GM12878 (cell line): ENCODE measurements at regions not wholly inside any gene's neighbourhood (a gene's known extent, or its start where the extent isn't known, plus 50 kb on each side); places are given as distances from the start of the nearest gene placed in this dataset.

Source experiments
- ATAC-seq: fragments of 200-7000 bp; cut with Tn5 transposase; 3 replicates; pipeline ENCODE4 v1.9.1; 2020; ENCODE audit warnings: mild to moderate bottlenecking, moderate library complexity
- BruUV-seq: library from RNA; stranded (reverse); fragments of 400-500 nt; replicated peaks from 2 replicates; lab custom pipeline; 2021; lab: Mats Ljungman, UMichigan
- CTCF ChIA-PET: fragments of 300-600 bp; sonication (Branson Sonifier 250); formaldehyde crosslinking; extraction: SDS; loops from one replicate; lab custom pipeline; 2021; ENCODE audit warnings: inconsistent platforms; lab: Yijun Ruan, JAX
- POLR2A ChIA-PET: fragments of 350-600 bp; formaldehyde crosslinking; extraction: SDS; loops from one replicate; lab custom pipeline; 2021; ENCODE audit warnings: inconsistent platforms; lab: Charles Lee
- RAD21 ChIA-PET: fragments of 300-600 bp; sonication (Branson Sonifier 250); formaldehyde crosslinking; loops from one replicate; lab custom pipeline; 2023; ENCODE audit warnings: antibody characterized with exemption; ENCODE audit not compliant: unreplicated experiment; lab: Charles Lee
- SMC1A ChIA-PET: fragments of 300-600 bp; sonication (Branson Sonifier 250); formaldehyde crosslinking; loops from one replicate; lab custom pipeline; 2023; ENCODE audit not compliant: unreplicated experiment, uncharacterized antibody; lab: Charles Lee
- DNase-seq: peaks from one replicate; pipeline ENCODE4 v3.0.0-alpha.2; 2011; ENCODE audit warnings: low read depth, low spot score
- FAIRE-seq: peaks from 3 replicates; lab custom pipeline; 2011; peaks lifted over from hg19 to GRCh38; lab: Jason Lieb, UNC
- H2AFZ ChIP-seq: 2 replicates; pipeline ENCODE4 v1.6.0; 2011; ENCODE audit warnings: low read depth, low read length, control low read depth; ENCODE audit not compliant: control insufficient read depth
- H3K27ac ChIP-seq: 2 replicates; pipeline ENCODE4 v1.5.1; 2011; ENCODE audit warnings: control low read depth; ENCODE audit not compliant: control insufficient read depth, insufficient read depth
- H3K27me3 ChIP-seq, 2 experiments: replicated peaks in 1 of 2; 2 replicates each; pipeline versions ENCODE4 v1.6.0 to v1.6.1; 2011; ENCODE audit warnings: low read length in 1 of 2; ENCODE audit not compliant: control insufficient read depth in 2 of 2, insufficient read depth in 2 of 2
- H3K36me3 ChIP-seq, 2 experiments: 2 replicates each; pipeline ENCODE4 v1.5.1; 2011; ENCODE audit warnings: low read length in 1 of 2; ENCODE audit not compliant: control insufficient read depth in 2 of 2, insufficient read depth in 2 of 2
- H3K4me1 ChIP-seq: 2 replicates; pipeline ENCODE4 v1.6.1; 2011; ENCODE audit warnings: mild to moderate bottlenecking, low read length, moderate library complexity, mixed read lengths; ENCODE audit not compliant: control insufficient read depth, insufficient read depth
- H3K4me2 ChIP-seq: 2 replicates; pipeline ENCODE4 v1.6.0; 2011; ENCODE audit warnings: control low read depth; ENCODE audit not compliant: control insufficient read depth, insufficient read depth
- H3K4me3 ChIP-seq: fragments of 200-600 bp; sonication (generic); 2 replicates; pipeline ENCODE4 v1.5.1; 2016
- H3K79me2 ChIP-seq: 2 replicates; pipeline ENCODE4 v1.6.0; 2011; ENCODE audit warnings: low read length; ENCODE audit not compliant: control insufficient read depth, insufficient read depth
- H3K9ac ChIP-seq: 2 replicates; pipeline ENCODE4 v1.8.0; 2011; ENCODE audit warnings: low read length, control low read depth, mixed read lengths; ENCODE audit not compliant: control insufficient read depth, insufficient read depth
- H3K9me3 ChIP-seq: replicated peaks from 3 replicates; pipeline ENCODE4 v1.5.1; 2011; ENCODE audit warnings: mild to moderate bottlenecking, low read length; ENCODE audit not compliant: control insufficient read depth, insufficient read depth
- H4K20me1 ChIP-seq: 2 replicates; pipeline ENCODE4 v1.6.0; 2011; ENCODE audit not compliant: control insufficient read depth, insufficient read depth
- ATF3 ChIP-seq: IDR thresholded peaks from 2 replicates; pipeline ENCODE4 v1.6.1; 2011; ENCODE audit warnings: low read depth, mild to moderate bottlenecking, low read length, moderate library complexity, borderline replicate concordance; ENCODE audit errors: extremely low read depth
- CBFB ChIP-seq: IDR thresholded peaks from 2 replicates; pipeline ENCODE4 v1.6.1; 2016; ENCODE audit warnings: antibody characterized with exemption, low read depth
- CEBPZ ChIP-seq: fragments of 150-350 bp; IDR thresholded peaks from 2 replicates; pipeline ENCODE4 v1.6.1; 2016; ENCODE audit warnings: low read depth, low read length
- CHD2 ChIP-seq: IDR thresholded peaks from 2 replicates; pipeline ENCODE4 v1.6.1; 2011; ENCODE audit warnings: low read depth, low read length, improper control_type of control experiment, borderline replicate concordance
- E4F1 ChIP-seq: fragments of 450-650 bp; IDR thresholded peaks from 2 replicates; pipeline ENCODE4 v1.6.1; 2018; ENCODE audit warnings: borderline replicate concordance, mild to moderate bottlenecking; ENCODE audit not compliant: partially characterized antibody
- GATAD2B ChIP-seq: fragments of 450-650 bp; conservative IDR thresholded peaks from 2 replicates; pipeline ENCODE4 v1.6.1; 2017; ENCODE audit warnings: low read depth, mild to moderate bottlenecking, moderate library complexity
- HCFC1 ChIP-seq: fragments of 150-350 bp; IDR thresholded peaks from 2 replicates; pipeline ENCODE4 v1.6.1; 2014; ENCODE audit warnings: low read length
- MYC ChIP-seq: IDR thresholded peaks from 2 replicates; pipeline ENCODE4 v1.6.1; 2011; ENCODE audit warnings: mild to moderate bottlenecking, low read length, moderate library complexity, inconsistent platforms; ENCODE audit not compliant: insufficient read depth, insufficient replicate concordance, insufficient read length, severe bottlenecking
- NR2C1 ChIP-seq: fragments of 450-650 bp; IDR thresholded peaks from 2 replicates; pipeline ENCODE4 v1.6.1; 2017; ENCODE audit warnings: antibody characterized with exemption, mild to moderate bottlenecking, moderate library complexity
- PKNOX1 ChIP-seq: fragments of 450-650 bp; IDR thresholded peaks from 2 replicates; pipeline ENCODE4 v1.6.1; 2016; ENCODE audit warnings: mild to moderate bottlenecking
- SMAD1 ChIP-seq: fragments of 450-650 bp; IDR thresholded peaks from 2 replicates; pipeline ENCODE4 v1.6.1; 2018; ENCODE audit warnings: mild to moderate bottlenecking, low read depth; ENCODE audit not compliant: partially characterized antibody
- SREBF1 ChIP-seq: IDR thresholded peaks from 2 replicates; pipeline ENCODE4 v1.6.1; 2012; ENCODE audit warnings: mild to moderate bottlenecking, low read length
- SUZ12 ChIP-seq: fragments of 200-600 bp; sonication (generic); IDR thresholded peaks from one replicate; pipeline ENCODE4 v1.6.1; 2018; ENCODE audit warnings: antibody characterized with exemption, mild to moderate bottlenecking; ENCODE audit not compliant: unreplicated experiment
- TBL1XR1 ChIP-seq: IDR thresholded peaks from 2 replicates; pipeline ENCODE4 v1.6.1; 2012; ENCODE audit warnings: low read depth, low read length, improper control_type of control experiment
- WRNIP1 ChIP-seq: IDR thresholded peaks from 2 replicates; pipeline ENCODE4 v1.6.1; 2011; ENCODE audit warnings: low read depth, low read length, improper control_type of control experiment, borderline replicate concordance
- ZNF24 ChIP-seq: fragments of 450-650 bp; IDR thresholded peaks from 2 replicates; pipeline ENCODE4 v1.6.1; 2017; ENCODE audit warnings: antibody characterized with exemption, mild to moderate bottlenecking
- WGBS: methylation state at CpG from one replicate; pipeline ENCODE4 v1.1.6; 2016; ENCODE audit warnings: low lambda C conversion rate; ENCODE audit not compliant: insufficient replicate concordance, insufficient coverage; ENCODE audit errors: missing lambda C conversion rate; 5-methylcytosine and 5-hydroxymethylcytosine counted together
- in situ Hi-C: fragments of 300-500 bp; cut with MboI; formaldehyde crosslinking; loops from 9 replicates; pipeline ENCODE4 v1.14.3; 2018; ENCODE audit warnings: mixed read lengths
- intact Hi-C: fragments of 100-400 bp; cut with micrococcal nuclease; formaldehyde crosslinking; loops from one replicate; pipeline ENCODE4 v1.14.2; 2022; ENCODE audit not compliant: unreplicated experiment

- TF ChIP-seq CEBPZ (no peak), TBL1XR1 (no peak), GATAD2B (no peak), NR2C1 (no peak), ATF3 (no peak), ZNF24 (no peak)
Measured at GRCh38 chr18:70503060-70503459, 214.2 kb downstream of the SOCS6 start (continued).

GRCh38 chr18:70501358-70501757 lies 212.5 kb downstream of the SOCS6 start:
- Histone ChIP-seq H3K4me2 (no peak overlapping the region), H2AFZ (no peak overlapping the region), H4K20me1 (no peaks in the 10 kb centered on the region), H3K4me1 (no peaks in the 10 kb centered on the region), H3K9me3 (no peaks in the 10 kb centered on the region), H3K27me3 (no peaks in the 10 kb centered on the region), H3K36me3 (no peaks in the 10 kb centered on the region), H3K79me2 (no peaks in the 10 kb centered on the region), H3K27ac (no peak overlapping the region), H3K9ac (no peak overlapping the region), H3K4me3 (no peak overlapping the region)
- ChIA-PET RAD21 (no interaction called here), POLR2A (no interaction called here), CTCF (interaction anchor here (3.7 kb wide), 1 partner anchor 10 kb away, joined by 25 read pairs; no protein-coding TSS in a partner anchor), SMC1A (no interaction called here)
- no peak for DNase-seq
- ATAC-seq = no peak
- no peak for FAIRE-seq
- intact Hi-C loops = no loop called here
- BruUV-seq = no TSS peak
- WGBS = 7% methylated on average over 4 of the region's 4 CpGs
- in situ Hi-C loops = no loop called here
- TF ChIP-seq SMAD1 = no peak
- TF ChIP-seq SREBF1 = no peak
- no peak for TF ChIP-seq HCFC1
- TF ChIP-seq MYC = no peak
- TF ChIP-seq SUZ12 = no peak
- no peak for TF ChIP-seq CHD2
- no peak for TF ChIP-seq PKNOX1
- TF ChIP-seq E4F1 = no peak
- no peak for TF ChIP-seq CBFB
- no peak for TF ChIP-seq WRNIP1
